WTC11 (cell line): ENCODE measurements at regions not wholly inside any gene's neighbourhood (a gene's known extent, or its start where the extent isn't known, plus 50 kb on each side); places are given as distances from the start of the nearest gene placed in this dataset.
A peak's percentile ranks its signal among the peaks of the same experiment; 100 is the strongest.

Source experiments
- ATAC-seq: fragments of 200-7000 bp; cut with Tn5 transposase; 2 replicates; pipeline ENCODE4 v1.10.0; 2021; ENCODE audit warnings: mild to moderate bottlenecking, moderate library complexity
- CTCF ChIA-PET: fragments of 300-600 bp; sonication (Branson Sonifier 250); formaldehyde crosslinking; loops from one replicate; lab custom pipeline; 2021; ENCODE audit warnings: antibody characterized with exemption; lab: Charles Lee
- POLR2A ChIA-PET: fragments of 350-600 bp; sonication (Branson Sonifier 250); formaldehyde crosslinking; loops from one replicate; lab custom pipeline; 2021; ENCODE audit warnings: antibody characterized with exemption; lab: Charles Lee
- DNase-seq: peaks from one replicate; pipeline ENCODE4 v3.0.0; 2021; ENCODE audit warnings: low spot score
- H3K27ac Mint-ChIP-seq: 2 replicates; pipeline ENCODE4 v1.8.0; 2021; ENCODE audit warnings: mixed read lengths
- H3K27me3 Mint-ChIP-seq: 2 replicates; pipeline ENCODE4 v1.8.0; 2021; ENCODE audit warnings: low read depth, mild to moderate bottlenecking, moderate library complexity, mixed read lengths
- H3K36me3 Mint-ChIP-seq: 2 replicates; pipeline ENCODE4 v1.8.0; 2021; ENCODE audit warnings: mixed read lengths
- H3K4me1 Mint-ChIP-seq: 2 replicates; pipeline ENCODE4 v1.8.0; 2022; ENCODE audit warnings: mixed read lengths
- H3K4me3 Mint-ChIP-seq: 2 replicates; pipeline ENCODE4 v1.8.0; 2021; ENCODE audit warnings: mild to moderate bottlenecking, moderate library complexity, mixed read lengths
- H3K9me3 Mint-ChIP-seq: 2 replicates; pipeline ENCODE4 v1.8.0; 2021; ENCODE audit warnings: mixed read lengths
- ARID4B ChIP-seq: sonication (generic); formaldehyde crosslinking; IDR thresholded peaks from 2 replicates; pipeline ENCODE4 v1.8.0; 2023; ENCODE audit warnings: missing genetic modification reagents, mild to moderate bottlenecking, borderline replicate concordance
- ATF1 ChIP-seq: sonication (generic); formaldehyde crosslinking; IDR thresholded peaks from 2 replicates; pipeline ENCODE4 v1.8.1; 2023; ENCODE audit warnings: mild to moderate bottlenecking, moderate library complexity, missing genetic modification reagents
- CREB1 ChIP-seq: sonication (generic); formaldehyde crosslinking; IDR thresholded peaks from 2 replicates; pipeline ENCODE4 v1.8.0; 2023; ENCODE audit warnings: mild to moderate bottlenecking, missing genetic modification reagents
- ETV6 ChIP-seq: sonication (generic); formaldehyde crosslinking; IDR thresholded peaks from 2 replicates; pipeline ENCODE4 v1.8.1; 2022; ENCODE audit warnings: mild to moderate bottlenecking, missing genetic modification reagents
- KAT7 ChIP-seq: sonication (generic); formaldehyde crosslinking; IDR thresholded peaks from 2 replicates; pipeline ENCODE4 v1.8.1; 2023; ENCODE audit warnings: missing genetic modification reagents, mild to moderate bottlenecking, borderline replicate concordance
- MXD4 ChIP-seq: fragments of 250-450 bp; sonication (Bioruptor Pico); IDR thresholded peaks from 2 replicates; pipeline ENCODE4 v1.8.0; 2021; ENCODE audit warnings: mild to moderate bottlenecking, moderate library complexity, borderline replicate concordance
- MYBL2 ChIP-seq: sonication (generic); formaldehyde crosslinking; IDR thresholded peaks from 2 replicates; pipeline ENCODE4 v1.8.1; 2023; ENCODE audit warnings: mild to moderate bottlenecking, moderate library complexity, missing genetic modification reagents
- NR1H2 ChIP-seq: sonication (generic); formaldehyde crosslinking; IDR thresholded peaks from 2 replicates; pipeline ENCODE4 v1.9.0; 2021; ENCODE audit warnings: mild to moderate bottlenecking, moderate library complexity, missing genetic modification reagents
- NR3C1 ChIP-seq: sonication (generic); formaldehyde crosslinking; conservative IDR thresholded peaks from 2 replicates; pipeline ENCODE4 v1.8.1; 2023; ENCODE audit warnings: low read depth, mild to moderate bottlenecking, missing genetic modification reagents
- PREB ChIP-seq: sonication (generic); formaldehyde crosslinking; IDR thresholded peaks from 2 replicates; pipeline ENCODE4 v1.8.1; 2022; ENCODE audit warnings: mild to moderate bottlenecking, missing genetic modification reagents, moderate library complexity, borderline replicate concordance
- SMAD3 ChIP-seq: sonication (generic); formaldehyde crosslinking; IDR thresholded peaks from 2 replicates; pipeline ENCODE4 v1.8.0; 2022; ENCODE audit warnings: missing genetic modification reagents, mild to moderate bottlenecking, borderline replicate concordance
- SMAD4 ChIP-seq: sonication (generic); formaldehyde crosslinking; IDR thresholded peaks from 2 replicates; pipeline ENCODE4 v1.8.0; 2022; ENCODE audit warnings: mild to moderate bottlenecking, missing genetic modification reagents
- TEAD4 ChIP-seq: sonication (generic); formaldehyde crosslinking; IDR thresholded peaks from 2 replicates; pipeline ENCODE4 v1.8.0; 2022; ENCODE audit warnings: mild to moderate bottlenecking, missing genetic modification reagents
- TF ChIP-seq, protein P1 (sequence below): sonication (generic); formaldehyde crosslinking; IDR thresholded peaks from 2 replicates; pipeline ENCODE4 v1.8.1; 2023; ENCODE audit warnings: mild to moderate bottlenecking, missing genetic modification reagents
- TF ChIP-seq, protein P2 (sequence below): sonication (generic); formaldehyde crosslinking; IDR thresholded peaks from 2 replicates; pipeline ENCODE4 v1.8.0; 2022; ENCODE audit warnings: mild to moderate bottlenecking, missing genetic modification reagents
- TF ChIP-seq, protein P3 (sequence below): sonication (generic); formaldehyde crosslinking; conservative IDR thresholded peaks from 2 replicates; pipeline ENCODE4 v1.8.1; 2022; ENCODE audit warnings: mild to moderate bottlenecking, missing genetic modification reagents
- TF ChIP-seq, protein P4 (sequence below): sonication (generic); formaldehyde crosslinking; IDR thresholded peaks from 2 replicates; pipeline ENCODE4 v1.8.0; 2023; ENCODE audit warnings: mild to moderate bottlenecking, missing genetic modification reagents
- TF ChIP-seq, protein P5 (sequence below): sonication (generic); formaldehyde crosslinking; IDR thresholded peaks from 2 replicates; pipeline ENCODE4 v1.8.1; 2023; ENCODE audit warnings: mild to moderate bottlenecking, missing genetic modification reagents
- TF ChIP-seq, protein P6 (sequence below): sonication (generic); formaldehyde crosslinking; IDR thresholded peaks from 2 replicates; pipeline ENCODE4 v1.8.1; 2023; ENCODE audit warnings: mild to moderate bottlenecking, moderate library complexity, missing genetic modification reagents

GRCh38 chr15:70375006-70375431 lies 277.3 kb upstream of the TLE3 start:
- Mint-ChIP-seq H3K9me3 (peaks cover 12% of the 10 kb centered on the region; the same call in 1 of the 2 replicates), H3K4me3 (no peak overlapping the region), H3K36me3 (no peaks in the 10 kb centered on the region), H3K27me3 (peaks cover 7% of the 10 kb centered on the region; the same call in 1 of the 2 replicates), H3K27ac (peak overlapping the region; percentile 46; the same call in 1 of the 2 replicates), H3K4me1 (peaks cover 34% of the 10 kb centered on the region)
- ChIA-PET CTCF (interaction anchor here (0.8 to 3.5 kb wide), 3 partner anchors 12 to 112 kb away, joined by 5 to 14 read pairs (median 12); no protein-coding TSS in a partner anchor), POLR2A (no interaction called here)
- ATAC-seq (no peak), DNase-seq (no peak)
- no peak for TF ChIP-seq ATF1
- TF ChIP-seq NR3C1 (CRISPR knock-in tag), result no peak
- TF ChIP-seq, protein P1, sequence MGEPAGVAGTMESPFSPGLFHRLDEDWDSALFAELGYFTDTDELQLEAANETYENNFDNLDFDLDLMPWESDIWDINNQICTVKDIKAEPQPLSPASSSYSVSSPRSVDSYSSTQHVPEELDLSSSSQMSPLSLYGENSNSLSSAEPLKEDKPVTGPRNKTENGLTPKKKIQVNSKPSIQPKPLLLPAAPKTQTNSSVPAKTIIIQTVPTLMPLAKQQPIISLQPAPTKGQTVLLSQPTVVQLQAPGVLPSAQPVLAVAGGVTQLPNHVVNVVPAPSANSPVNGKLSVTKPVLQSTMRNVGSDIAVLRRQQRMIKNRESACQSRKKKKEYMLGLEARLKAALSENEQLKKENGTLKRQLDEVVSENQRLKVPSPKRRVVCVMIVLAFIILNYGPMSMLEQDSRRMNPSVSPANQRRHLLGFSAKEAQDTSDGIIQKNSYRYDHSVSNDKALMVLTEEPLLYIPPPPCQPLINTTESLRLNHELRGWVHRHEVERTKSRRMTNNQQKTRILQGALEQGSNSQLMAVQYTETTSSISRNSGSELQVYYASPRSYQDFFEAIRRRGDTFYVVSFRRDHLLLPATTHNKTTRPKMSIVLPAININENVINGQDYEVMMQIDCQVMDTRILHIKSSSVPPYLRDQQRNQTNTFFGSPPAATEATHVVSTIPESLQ (CRISPR knock-in tag), result no peak
- TF ChIP-seq PREB (CRISPR knock-in tag), result no peak
- TF ChIP-seq MYBL2 (CRISPR knock-in tag), result no peak
- no peak for TF ChIP-seq CREB1 (CRISPR knock-in tag)
- TF ChIP-seq, protein P2, sequence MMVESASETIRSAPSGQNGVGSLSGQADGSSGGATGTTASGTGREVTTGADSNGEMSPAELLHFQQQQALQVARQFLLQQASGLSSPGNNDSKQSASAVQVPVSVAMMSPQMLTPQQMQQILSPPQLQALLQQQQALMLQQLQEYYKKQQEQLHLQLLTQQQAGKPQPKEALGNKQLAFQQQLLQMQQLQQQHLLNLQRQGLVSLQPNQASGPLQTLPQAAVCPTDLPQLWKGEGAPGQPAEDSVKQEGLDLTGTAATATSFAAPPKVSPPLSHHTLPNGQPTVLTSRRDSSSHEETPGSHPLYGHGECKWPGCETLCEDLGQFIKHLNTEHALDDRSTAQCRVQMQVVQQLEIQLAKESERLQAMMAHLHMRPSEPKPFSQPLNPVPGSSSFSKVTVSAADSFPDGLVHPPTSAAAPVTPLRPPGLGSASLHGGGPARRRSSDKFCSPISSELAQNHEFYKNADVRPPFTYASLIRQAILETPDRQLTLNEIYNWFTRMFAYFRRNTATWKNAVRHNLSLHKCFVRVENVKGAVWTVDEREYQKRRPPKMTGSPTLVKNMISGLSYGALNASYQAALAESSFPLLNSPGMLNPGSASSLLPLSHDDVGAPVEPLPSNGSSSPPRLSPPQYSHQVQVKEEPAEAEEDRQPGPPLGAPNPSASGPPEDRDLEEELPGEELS (CRISPR knock-in tag), result no peak
- TF ChIP-seq, protein P3, sequence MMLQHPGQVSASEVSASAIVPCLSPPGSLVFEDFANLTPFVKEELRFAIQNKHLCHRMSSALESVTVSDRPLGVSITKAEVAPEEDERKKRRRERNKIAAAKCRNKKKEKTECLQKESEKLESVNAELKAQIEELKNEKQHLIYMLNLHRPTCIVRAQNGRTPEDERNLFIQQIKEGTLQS (CRISPR knock-in tag), result no peak
- TF ChIP-seq TEAD4 (CRISPR knock-in tag), result no peak
- TF ChIP-seq SMAD3, result no peak
- TF ChIP-seq, protein P4, sequence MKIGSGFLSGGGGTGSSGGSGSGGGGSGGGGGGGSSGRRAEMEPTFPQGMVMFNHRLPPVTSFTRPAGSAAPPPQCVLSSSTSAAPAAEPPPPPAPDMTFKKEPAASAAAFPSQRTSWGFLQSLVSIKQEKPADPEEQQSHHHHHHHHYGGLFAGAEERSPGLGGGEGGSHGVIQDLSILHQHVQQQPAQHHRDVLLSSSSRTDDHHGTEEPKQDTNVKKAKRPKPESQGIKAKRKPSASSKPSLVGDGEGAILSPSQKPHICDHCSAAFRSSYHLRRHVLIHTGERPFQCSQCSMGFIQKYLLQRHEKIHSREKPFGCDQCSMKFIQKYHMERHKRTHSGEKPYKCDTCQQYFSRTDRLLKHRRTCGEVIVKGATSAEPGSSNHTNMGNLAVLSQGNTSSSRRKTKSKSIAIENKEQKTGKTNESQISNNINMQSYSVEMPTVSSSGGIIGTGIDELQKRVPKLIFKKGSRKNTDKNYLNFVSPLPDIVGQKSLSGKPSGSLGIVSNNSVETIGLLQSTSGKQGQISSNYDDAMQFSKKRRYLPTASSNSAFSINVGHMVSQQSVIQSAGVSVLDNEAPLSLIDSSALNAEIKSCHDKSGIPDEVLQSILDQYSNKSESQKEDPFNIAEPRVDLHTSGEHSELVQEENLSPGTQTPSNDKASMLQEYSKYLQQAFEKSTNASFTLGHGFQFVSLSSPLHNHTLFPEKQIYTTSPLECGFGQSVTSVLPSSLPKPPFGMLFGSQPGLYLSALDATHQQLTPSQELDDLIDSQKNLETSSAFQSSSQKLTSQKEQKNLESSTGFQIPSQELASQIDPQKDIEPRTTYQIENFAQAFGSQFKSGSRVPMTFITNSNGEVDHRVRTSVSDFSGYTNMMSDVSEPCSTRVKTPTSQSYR (CRISPR knock-in tag), result no peak
- no peak for TF ChIP-seq ETV6 (CRISPR knock-in tag)
- TF ChIP-seq ARID4B, result no peak
- no peak for TF ChIP-seq NR1H2 (CRISPR knock-in tag)
- TF ChIP-seq, protein P5, sequence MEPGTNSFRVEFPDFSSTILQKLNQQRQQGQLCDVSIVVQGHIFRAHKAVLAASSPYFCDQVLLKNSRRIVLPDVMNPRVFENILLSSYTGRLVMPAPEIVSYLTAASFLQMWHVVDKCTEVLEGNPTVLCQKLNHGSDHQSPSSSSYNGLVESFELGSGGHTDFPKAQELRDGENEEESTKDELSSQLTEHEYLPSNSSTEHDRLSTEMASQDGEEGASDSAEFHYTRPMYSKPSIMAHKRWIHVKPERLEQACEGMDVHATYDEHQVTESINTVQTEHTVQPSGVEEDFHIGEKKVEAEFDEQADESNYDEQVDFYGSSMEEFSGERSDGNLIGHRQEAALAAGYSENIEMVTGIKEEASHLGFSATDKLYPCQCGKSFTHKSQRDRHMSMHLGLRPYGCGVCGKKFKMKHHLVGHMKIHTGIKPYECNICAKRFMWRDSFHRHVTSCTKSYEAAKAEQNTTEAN (CRISPR knock-in tag), result no peak
- TF ChIP-seq KAT7 (CRISPR knock-in tag), result no peak
- no peak for TF ChIP-seq SMAD4 (CRISPR knock-in tag)
- TF ChIP-seq MXD4, result no peak
- TF ChIP-seq, protein P6, sequence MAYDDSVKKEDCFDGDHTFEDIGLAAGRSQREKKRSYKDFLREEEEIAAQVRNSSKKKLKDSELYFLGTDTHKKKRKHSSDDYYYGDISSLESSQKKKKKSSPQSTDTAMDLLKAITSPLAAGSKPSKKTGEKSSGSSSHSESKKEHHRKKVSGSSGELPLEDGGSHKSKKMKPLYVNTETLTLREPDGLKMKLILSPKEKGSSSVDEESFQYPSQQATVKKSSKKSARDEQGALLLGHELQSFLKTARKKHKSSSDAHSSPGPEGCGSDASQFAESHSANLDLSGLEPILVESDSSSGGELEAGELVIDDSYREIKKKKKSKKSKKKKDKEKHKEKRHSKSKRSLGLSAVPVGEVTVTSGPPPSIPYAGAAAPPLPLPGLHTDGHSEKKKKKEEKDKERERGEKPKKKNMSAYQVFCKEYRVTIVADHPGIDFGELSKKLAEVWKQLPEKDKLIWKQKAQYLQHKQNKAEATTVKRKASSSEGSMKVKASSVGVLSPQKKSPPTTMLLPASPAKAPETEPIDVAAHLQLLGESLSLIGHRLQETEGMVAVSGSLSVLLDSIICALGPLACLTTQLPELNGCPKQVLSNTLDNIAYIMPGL (CRISPR knock-in tag), result no peak
